ENCODE measurements at regions not wholly inside any gene's neighbourhood (a gene's known extent, or its start where the extent isn't known, plus 50 kb on each side); places are given as distances from the start of the nearest gene placed in this dataset.

- H3K4me3 ChIP-seq (ENCODE audit: low read depth, low read length) = no peak overlapping the region
- no peak for DNase-seq (ENCODE audit: low read depth, low spot score)
- no peak for TF ChIP-seq CTCF (IDR thresholded peaks at IDR 0.05; ENCODE audit: insufficient read depth, low read length, missing control alignments)
- ChIA-PET POLR2A (no interaction called here), CTCF (no interaction called here)
Measured at GRCh38 chr9:106531491-106531890, 331.5 kb upstream of the ZNF462 start.

GRCh38 chr9:106532306-106533015 is 330.5 kb upstream of the ZNF462 start:
- H3K4me3 ChIP-seq (ENCODE audit: low read depth, low read length) = no peak overlapping the region
- no peak for DNase-seq (ENCODE audit: low read depth, low spot score)
- CTCF ChIA-PET = no interaction called here
- POLR2A ChIA-PET = no interaction called here
- TF ChIP-seq CTCF (IDR thresholded peaks at IDR 0.05; ENCODE audit: insufficient read depth, low read length, missing control alignments) = no peak

- CTCF ChIA-PET = no interaction called here
- TF ChIP-seq CTCF (IDR thresholded peaks at IDR 0.05; ENCODE audit: insufficient read depth, low read length, missing control alignments) = no peak
- H3K4me3 ChIP-seq (ENCODE audit: low read depth, low read length) = no peak overlapping the region
- DNase-seq (ENCODE audit: low read depth, low spot score) = no peak
- POLR2A ChIA-PET = no interaction called here
Measured at GRCh38 chr9:106534800-106535199, 328.2 kb upstream of the ZNF462 start.

- POLR2A ChIA-PET = no interaction called here
Measured at GRCh38 chr9:106535439-106535838, 327.5 kb upstream of the ZNF462 start.

GRCh38 chr9:106557996-106558667 is 304.8 kb upstream of the ZNF462 start:
- no peak for TF ChIP-seq CTCF (IDR thresholded peaks at IDR 0.05; ENCODE audit: insufficient read depth, low read length, missing control alignments)
- ChIA-PET CTCF (no interaction called here), POLR2A (no interaction called here)

More at GRCh38 chr9:106535439-106535838, 327.5 kb upstream of the ZNF462 start:
- no peak overlapping the region for H3K4me3 ChIP-seq (ENCODE audit: low read depth, low read length)
- TF ChIP-seq CTCF (IDR thresholded peaks at IDR 0.05; ENCODE audit: insufficient read depth, low read length, missing control alignments) = no peak
- DNase-seq (ENCODE audit: low read depth, low spot score) = no peak
- CTCF ChIA-PET = no interaction called here

GRCh38 chr9:106560540-106560939 is 302.4 kb upstream of the ZNF462 start:
- no peak for TF ChIP-seq CTCF (IDR thresholded peaks at IDR 0.05; ENCODE audit: insufficient read depth, low read length, missing control alignments)
- CTCF ChIA-PET = no interaction called here
- POLR2A ChIA-PET = no interaction called here
- H3K4me3 ChIP-seq (ENCODE audit: low read depth, low read length) = no peak overlapping the region
- DNase-seq (ENCODE audit: low read depth, low spot score) = no peak

More at GRCh38 chr9:106557996-106558667, 304.8 kb upstream of the ZNF462 start:
- no peak for DNase-seq (ENCODE audit: low read depth, low spot score)
- H3K4me3 ChIP-seq (ENCODE audit: low read depth, low read length) = no peak overlapping the region
